ENCODE measurements at regions not wholly inside any gene's neighbourhood (a gene's known extent, or its start where the extent isn't known, plus 50 kb on each side); places are given as distances from the start of the nearest gene placed in this dataset.

DNA sequence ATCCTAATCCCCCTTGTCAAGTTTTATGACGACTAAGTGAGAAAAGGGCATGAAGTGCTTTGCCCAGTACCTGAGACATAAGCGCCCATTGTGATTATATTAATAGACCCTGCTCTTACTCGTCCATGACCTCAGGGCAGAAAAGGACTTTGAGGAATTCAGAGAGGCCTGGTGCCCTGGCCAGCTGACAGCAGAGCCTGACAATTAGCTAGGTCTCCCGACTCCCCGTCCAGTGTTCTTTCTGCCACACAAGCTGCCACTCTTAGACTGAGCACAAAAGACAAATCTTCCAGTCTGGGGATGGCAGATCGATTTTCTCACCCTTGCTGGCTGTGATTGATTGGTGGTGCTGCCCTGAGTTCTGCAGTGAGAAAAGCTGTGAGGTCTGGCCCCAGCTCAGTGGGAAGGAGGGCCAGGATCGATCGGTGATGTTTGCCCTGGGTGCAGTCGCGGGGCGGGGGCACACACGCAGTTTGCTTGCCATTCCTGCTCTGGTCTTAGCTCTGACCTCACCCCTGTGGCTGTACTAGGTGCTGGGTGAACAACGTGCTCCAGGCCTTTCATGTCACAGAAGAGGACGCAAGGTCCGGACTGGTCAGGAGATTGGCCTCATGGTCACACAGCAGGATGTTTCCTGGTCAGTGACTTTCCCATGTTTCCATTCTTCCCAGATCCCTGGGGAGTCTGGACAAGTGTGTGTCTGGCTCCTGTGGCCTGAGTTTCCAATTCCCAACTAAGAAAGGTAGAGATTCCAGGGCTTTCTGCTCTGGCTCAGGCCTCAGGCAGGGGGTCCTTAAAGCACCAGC, 67.4 kb upstream of the TLE3 start:
- WGBS = 97% methylated on average over 15 of the region's 15 CpGs
- Histone ChIP-seq H3K27ac (ENCODE audit: low read depth in 1 of 2, low read length in 1 of 2) (no peak overlapping the region), H3K4me3 (ENCODE audit: low read length in 2 of 2) (no peak overlapping the region), H3K4me1 (ENCODE audit: control insufficient read depth in 2 of 2, insufficient read depth in 2 of 2, low read length in 2 of 2) (peaks cover 0 to 7% of the 10 kb centered on the region in 2 donors), H3K36me3 (ENCODE audit: control insufficient read depth in 2 of 2, insufficient read depth in 2 of 2, low read length in 1 of 2) (no peaks in the 10 kb centered on the region), H3K27me3 (ENCODE audit: control insufficient read depth in 2 of 2, insufficient read depth in 1 of 2, low read length in 1 of 2) (no peaks in the 10 kb centered on the region), H3K9me3 (ENCODE audit: control insufficient read depth in 2 of 2, insufficient read depth in 1 of 2, low read length in 1 of 2) (no peaks in the 10 kb centered on the region)
- no peak for DNase-seq (ENCODE audit: low read depth in 6 of 9, low spot score in 9 of 9)

DNA sequence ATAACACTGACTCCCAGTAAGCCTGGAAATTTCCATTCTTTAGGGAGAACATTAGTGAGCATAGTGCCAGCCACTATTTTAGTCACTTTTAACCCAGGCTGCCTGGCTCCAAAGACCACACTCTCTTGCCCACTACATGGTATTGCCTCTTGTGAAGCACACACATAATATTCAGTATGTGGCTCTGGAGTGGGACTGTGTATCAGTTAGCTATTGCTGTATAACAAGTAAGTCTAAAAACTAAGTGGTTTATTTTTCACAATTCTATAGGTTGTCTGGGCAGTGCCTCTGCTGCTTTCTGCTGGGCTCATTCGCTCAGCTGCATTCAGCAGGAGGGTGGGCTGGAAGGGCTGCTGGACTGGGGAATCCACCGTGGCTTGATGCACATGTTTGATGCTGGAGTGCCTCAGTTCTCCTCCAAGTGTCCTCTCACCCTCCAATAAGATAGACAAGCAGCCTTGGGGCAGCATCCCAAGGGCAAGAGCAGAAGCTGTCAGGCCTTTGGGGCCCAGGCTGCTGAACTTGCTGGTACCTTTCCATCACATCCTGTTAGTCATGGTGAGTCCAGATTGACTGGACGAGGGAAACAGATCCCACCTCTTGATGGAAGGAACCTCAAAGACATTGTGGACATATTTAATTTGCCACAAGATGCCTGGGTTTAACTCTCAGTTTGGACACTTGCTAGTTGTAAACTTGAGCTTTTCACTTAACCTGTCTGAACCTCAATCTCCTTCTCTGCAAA, 66.6 kb upstream of the TLE3 start:
- H3K4me1 ChIP-seq (ENCODE audit: control insufficient read depth in 2 of 2, insufficient read depth in 2 of 2, low read length in 2 of 2) = peaks cover 0 to 7% of the 10 kb centered on the region in 2 donors
- no peak overlapping the region for H3K4me3 ChIP-seq (ENCODE audit: low read length in 2 of 2)
- H3K9me3 ChIP-seq (ENCODE audit: control insufficient read depth in 2 of 2, insufficient read depth in 1 of 2, low read length in 1 of 2) = no peaks in the 10 kb centered on the region
- no peaks in the 10 kb centered on the region for H3K27me3 ChIP-seq (ENCODE audit: control insufficient read depth in 2 of 2, insufficient read depth in 1 of 2, low read length in 1 of 2)
- no peaks in the 10 kb centered on the region for H3K36me3 ChIP-seq (ENCODE audit: control insufficient read depth in 2 of 2, insufficient read depth in 2 of 2, low read length in 1 of 2)
- 98% methylated on average over 3 of the region's 3 CpGs for WGBS
- DNase-seq (ENCODE audit: low read depth in 6 of 9, low spot score in 9 of 9) = no peak
- no peak overlapping the region for H3K27ac ChIP-seq (ENCODE audit: low read depth in 1 of 2, low read length in 1 of 2)

DNA sequence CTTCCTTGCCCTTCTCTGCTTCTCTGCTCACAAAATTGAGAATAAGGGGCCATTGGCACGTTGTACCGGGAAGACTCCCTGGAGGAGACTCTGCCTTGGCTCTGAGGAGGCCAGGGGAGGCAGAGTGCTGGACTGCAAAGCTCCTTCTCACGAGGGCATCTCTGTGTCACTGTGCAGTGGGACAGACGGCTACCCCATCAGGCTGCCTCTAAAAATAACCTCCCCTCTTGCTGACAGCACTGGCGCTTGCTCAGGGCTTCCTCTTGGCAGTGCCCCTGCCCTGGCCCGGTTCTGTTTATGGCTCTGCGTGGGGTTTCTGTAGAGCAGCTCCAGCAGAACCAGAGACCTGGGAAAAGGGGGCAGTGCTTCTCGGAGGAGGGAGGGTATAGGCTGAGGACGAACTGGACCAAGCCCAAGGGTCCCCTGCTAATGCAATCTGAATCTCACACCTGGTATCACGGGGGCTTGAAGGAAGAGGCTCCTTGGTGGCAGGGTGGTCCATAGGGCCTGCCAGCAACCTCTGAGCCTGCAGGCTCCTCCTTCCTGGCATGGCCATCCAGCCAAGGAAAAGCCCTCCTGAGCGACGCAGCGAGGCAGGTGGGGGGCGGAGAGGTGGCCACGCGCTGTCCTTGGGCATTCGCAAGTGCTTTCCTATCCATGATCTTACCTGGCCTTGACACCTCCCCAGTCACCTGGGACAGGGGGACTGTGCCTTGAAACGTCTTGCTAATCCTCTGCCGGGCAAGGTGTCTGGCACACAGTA, 63.3 kb upstream of the TLE3 start:
- Histone ChIP-seq H3K27me3 (ENCODE audit: control insufficient read depth in 2 of 2, insufficient read depth in 1 of 2, low read length in 1 of 2) (no peaks in the 10 kb centered on the region), H3K9me3 (ENCODE audit: control insufficient read depth in 2 of 2, insufficient read depth in 1 of 2, low read length in 1 of 2) (no peaks in the 10 kb centered on the region), H3K4me3 (ENCODE audit: low read length in 2 of 2) (no peak overlapping the region), H3K4me1 (ENCODE audit: control insufficient read depth in 2 of 2, insufficient read depth in 2 of 2, low read length in 2 of 2) (peaks cover 0 to 7% of the 10 kb centered on the region in 2 donors), H3K27ac (ENCODE audit: low read depth in 1 of 2, low read length in 1 of 2) (no peak overlapping the region), H3K36me3 (ENCODE audit: control insufficient read depth in 2 of 2, insufficient read depth in 2 of 2, low read length in 1 of 2) (no peaks in the 10 kb centered on the region)
- WGBS = 75% methylated on average over 19 of the region's 19 CpGs
- no peak for DNase-seq (ENCODE audit: low read depth in 6 of 9, low spot score in 9 of 9)

DNA sequence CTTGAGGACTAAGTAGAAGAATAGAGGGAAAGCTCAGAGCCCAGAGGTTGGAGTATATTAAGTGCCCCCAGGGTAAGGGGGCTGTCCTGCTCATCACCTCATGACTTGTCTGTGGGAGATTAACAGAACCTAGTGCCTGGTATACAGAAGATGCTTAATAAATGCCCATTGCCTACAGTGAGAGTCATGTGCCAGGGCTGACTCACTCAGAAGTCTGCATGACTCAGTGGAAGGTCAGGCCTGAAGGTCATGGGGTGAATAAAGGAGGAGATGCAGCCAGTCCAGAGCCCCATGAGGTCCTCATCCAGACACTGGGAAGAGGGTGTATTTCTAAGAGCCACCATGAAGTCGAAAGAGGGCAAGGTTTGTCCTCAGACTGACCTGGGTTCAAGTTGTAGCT, 62.5 kb upstream of the TLE3 start:
- Histone ChIP-seq H3K36me3 (ENCODE audit: control insufficient read depth in 2 of 2, insufficient read depth in 2 of 2, low read length in 1 of 2) (no peaks in the 10 kb centered on the region), H3K4me3 (ENCODE audit: low read length in 2 of 2) (no peak overlapping the region), H3K27me3 (ENCODE audit: control insufficient read depth in 2 of 2, insufficient read depth in 1 of 2, low read length in 1 of 2) (no peaks in the 10 kb centered on the region), H3K4me1 (ENCODE audit: control insufficient read depth in 2 of 2, insufficient read depth in 2 of 2, low read length in 2 of 2) (peaks cover 0 to 1% of the 10 kb centered on the region in 2 donors), H3K9me3 (ENCODE audit: control insufficient read depth in 2 of 2, insufficient read depth in 1 of 2, low read length in 1 of 2) (no peaks in the 10 kb centered on the region), H3K27ac (ENCODE audit: low read depth in 1 of 2, low read length in 1 of 2) (no peak overlapping the region)
- 55% methylated on average over 1 of the region's 1 CpG for WGBS
- no peak for DNase-seq (ENCODE audit: low read depth in 6 of 9, low spot score in 9 of 9)

DNA sequence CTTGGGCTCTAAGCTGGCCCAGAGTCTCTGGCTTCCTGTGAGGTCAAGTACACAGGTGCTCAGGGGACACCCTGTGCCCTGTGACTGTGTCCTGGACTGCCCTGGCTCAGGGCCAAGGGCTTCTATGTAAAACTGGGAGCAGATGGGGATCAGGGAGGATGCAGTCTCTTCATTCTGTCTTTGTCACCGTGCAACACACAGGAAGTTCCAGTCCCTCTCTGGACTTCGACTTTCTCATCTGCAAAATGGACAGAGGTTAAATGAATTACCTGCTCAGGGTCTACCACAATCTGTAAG, 61.9 kb upstream of the TLE3 start:
- Histone ChIP-seq H3K27ac (ENCODE audit: low read depth in 1 of 2, low read length in 1 of 2) (no peak overlapping the region), H3K4me3 (ENCODE audit: low read length in 2 of 2) (no peak overlapping the region), H3K4me1 (ENCODE audit: control insufficient read depth in 2 of 2, insufficient read depth in 2 of 2, low read length in 2 of 2) (peaks cover 0 to 1% of the 10 kb centered on the region in 2 donors), H3K27me3 (ENCODE audit: control insufficient read depth in 2 of 2, insufficient read depth in 1 of 2, low read length in 1 of 2) (no peaks in the 10 kb centered on the region), H3K36me3 (ENCODE audit: control insufficient read depth in 2 of 2, insufficient read depth in 2 of 2, low read length in 1 of 2) (no peaks in the 10 kb centered on the region), H3K9me3 (ENCODE audit: control insufficient read depth in 2 of 2, insufficient read depth in 1 of 2, low read length in 1 of 2) (no peaks in the 10 kb centered on the region)
- no peak for DNase-seq (ENCODE audit: low read depth in 6 of 9, low spot score in 9 of 9)
- WGBS = 60% methylated on average over 2 of the region's 2 CpGs

DNA sequence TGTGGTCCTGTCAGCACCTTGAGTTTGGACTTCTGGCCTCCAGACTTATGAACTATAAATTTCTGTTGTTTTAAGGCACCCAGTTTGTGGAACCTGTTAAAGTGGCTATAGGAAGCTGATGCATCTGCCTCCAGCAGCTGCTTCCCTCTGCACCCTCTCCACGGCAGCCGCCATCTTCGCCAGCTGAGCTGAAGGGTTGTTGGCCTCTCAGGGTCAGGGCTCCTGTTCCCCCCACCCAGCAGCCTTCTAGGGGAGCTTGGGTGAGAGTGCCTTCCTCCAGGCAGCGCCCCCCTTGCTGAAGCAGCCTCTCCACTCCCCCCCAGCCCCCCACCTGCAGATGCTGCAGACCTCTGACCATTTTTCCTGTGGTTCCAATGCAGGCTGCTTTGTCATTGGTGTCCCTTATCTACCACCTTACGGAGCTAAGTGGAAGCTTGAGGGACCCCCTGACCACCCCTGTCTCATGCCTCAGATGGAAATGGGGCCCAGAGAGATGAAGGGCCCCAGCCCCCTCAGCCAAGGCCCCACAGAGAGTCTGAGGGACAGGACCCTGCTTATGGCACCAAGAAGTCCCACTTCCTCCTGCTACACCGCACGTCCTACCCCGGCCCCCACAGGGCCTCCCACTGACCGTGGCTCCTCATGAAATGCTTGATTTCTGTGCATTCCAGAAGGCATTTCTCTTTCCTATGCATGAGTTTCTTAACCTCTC, 61.4 kb upstream of the TLE3 start:
- no peaks in the 10 kb centered on the region for H3K36me3 ChIP-seq (ENCODE audit: control insufficient read depth in 2 of 2, insufficient read depth in 2 of 2, low read length in 1 of 2)
- peaks cover 0 to 6% of the 10 kb centered on the region in 2 donors for H3K4me1 ChIP-seq (ENCODE audit: control insufficient read depth in 2 of 2, insufficient read depth in 2 of 2, low read length in 2 of 2)
- no peak for DNase-seq (ENCODE audit: low read depth in 6 of 9, low spot score in 9 of 9)
- no peak overlapping the region for H3K27ac ChIP-seq (ENCODE audit: low read depth in 1 of 2, low read length in 1 of 2)
- H3K4me3 ChIP-seq (ENCODE audit: low read length in 2 of 2) = no peak overlapping the region
- H3K9me3 ChIP-seq (ENCODE audit: control insufficient read depth in 2 of 2, insufficient read depth in 1 of 2, low read length in 1 of 2) = no peaks in the 10 kb centered on the region
- 42% methylated on average over 9 of the region's 9 CpGs for WGBS
- no peaks in the 10 kb centered on the region for H3K27me3 ChIP-seq (ENCODE audit: control insufficient read depth in 2 of 2, insufficient read depth in 1 of 2, low read length in 1 of 2)

DNA sequence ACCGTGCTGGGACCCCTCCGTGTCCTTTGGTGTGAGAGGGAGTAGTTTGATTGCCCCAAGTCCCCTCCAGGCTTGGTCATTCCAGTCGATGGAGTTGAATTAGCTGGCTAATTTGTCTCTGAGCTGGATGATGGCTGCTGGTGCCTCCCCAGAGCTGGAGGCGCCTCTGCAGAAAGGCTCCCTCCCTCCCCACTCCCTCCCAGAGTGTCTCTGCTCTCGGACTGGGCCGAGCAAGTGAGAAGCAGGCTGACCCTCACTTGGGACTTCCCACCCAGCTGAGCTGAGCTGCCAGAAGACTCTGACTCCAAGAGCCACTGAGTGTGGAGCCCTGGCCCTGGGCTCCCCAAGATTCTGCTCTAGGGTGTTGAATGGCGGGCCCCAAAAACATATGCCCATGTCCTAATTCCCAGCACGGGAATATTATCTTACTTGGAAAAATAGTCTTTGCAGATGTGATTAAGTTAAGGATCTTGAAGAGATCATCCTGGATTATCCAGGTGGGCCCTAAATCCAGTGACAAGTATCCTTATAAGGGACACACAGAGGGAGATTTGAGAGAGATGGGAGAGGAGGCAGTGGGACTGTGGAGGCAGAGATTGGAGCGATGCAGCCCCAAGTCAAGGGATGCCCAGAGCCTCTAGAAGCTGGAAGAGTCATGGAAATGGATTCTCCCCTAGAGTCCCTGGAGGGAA, 60.7 kb upstream of the TLE3 start:
- WGBS = 98% methylated on average over 9 of the region's 9 CpGs
- Histone ChIP-seq H3K9me3 (ENCODE audit: control insufficient read depth in 2 of 2, insufficient read depth in 1 of 2, low read length in 1 of 2) (no peaks in the 10 kb centered on the region), H3K27ac (ENCODE audit: low read depth in 1 of 2, low read length in 1 of 2) (no peak overlapping the region), H3K4me1 (ENCODE audit: control insufficient read depth in 2 of 2, insufficient read depth in 2 of 2, low read length in 2 of 2) (peaks cover 0 to 6% of the 10 kb centered on the region in 2 donors), H3K4me3 (ENCODE audit: low read length in 2 of 2) (no peak overlapping the region), H3K36me3 (ENCODE audit: control insufficient read depth in 2 of 2, insufficient read depth in 2 of 2, low read length in 1 of 2) (no peaks in the 10 kb centered on the region), H3K27me3 (ENCODE audit: control insufficient read depth in 2 of 2, insufficient read depth in 1 of 2, low read length in 1 of 2) (no peaks in the 10 kb centered on the region)
- no peak for DNase-seq (ENCODE audit: low read depth in 6 of 9, low spot score in 9 of 9)

DNA sequence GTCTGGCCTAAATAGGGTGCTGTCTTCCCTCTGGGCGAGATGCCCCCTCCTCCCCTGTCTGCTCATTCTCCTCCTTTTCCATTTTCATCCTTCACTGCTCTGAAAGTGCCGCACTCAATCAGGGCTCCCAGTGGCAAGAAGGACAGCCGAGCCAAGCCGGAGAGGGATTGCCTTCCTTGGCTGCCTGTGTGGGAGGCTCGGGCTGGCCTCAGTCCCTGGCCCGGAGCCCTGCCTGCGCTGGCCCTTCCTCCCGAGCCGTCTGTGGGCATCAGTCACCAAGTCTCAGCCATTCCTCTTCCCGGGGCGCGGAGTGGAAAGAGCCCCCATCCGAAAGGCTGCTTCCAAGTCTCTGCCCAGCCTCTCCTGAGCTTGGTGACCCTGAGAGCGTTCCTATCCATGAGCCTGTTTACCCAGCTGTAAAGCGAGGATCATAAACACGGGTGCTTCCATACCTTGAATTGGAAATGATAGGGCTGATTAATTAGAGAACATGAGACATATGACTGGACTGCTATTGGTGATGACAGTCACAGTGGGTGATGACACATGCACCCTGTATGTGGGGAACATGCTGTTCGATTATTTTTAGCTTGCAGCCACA, 59.1 kb upstream of the TLE3 start:
- DNase-seq (ENCODE audit: low read depth in 6 of 9, low spot score in 9 of 9) = no peak
- Histone ChIP-seq H3K4me1 (ENCODE audit: control insufficient read depth in 2 of 2, insufficient read depth in 2 of 2, low read length in 2 of 2) (peaks cover 0 to 6% of the 10 kb centered on the region in 2 donors), H3K27me3 (ENCODE audit: control insufficient read depth in 2 of 2, insufficient read depth in 1 of 2, low read length in 1 of 2) (no peaks in the 10 kb centered on the region)

More for the DNA sequence above, 59.1 kb upstream of the TLE3 start:
- Histone ChIP-seq H3K36me3 (ENCODE audit: control insufficient read depth in 2 of 2, insufficient read depth in 2 of 2, low read length in 1 of 2) (no peaks in the 10 kb centered on the region), H3K9me3 (ENCODE audit: control insufficient read depth in 2 of 2, insufficient read depth in 1 of 2, low read length in 1 of 2) (no peaks in the 10 kb centered on the region), H3K27ac (ENCODE audit: low read depth in 1 of 2, low read length in 1 of 2) (no peak overlapping the region), H3K4me3 (ENCODE audit: low read length in 2 of 2) (no peak overlapping the region)
- 95% methylated on average over 17 of the region's 17 CpGs for WGBS

All from thymus (tissue), 11 donors.